NB4 (cell line): ENCODE measurements at regions not wholly inside any gene's neighbourhood (a gene's known extent, or its start where the extent isn't known, plus 50 kb on each side); places are given as distances from the start of the nearest gene placed in this dataset.

Experiments used
- DNase-seq: peaks from one replicate; pipeline ENCODE4 v3.0.0; 2010; ENCODE audit warnings: low read depth
- H3K4me3 ChIP-seq: one replicate; pipeline ENCODE4 v1.5.1; 2011; ENCODE audit warnings: mild to moderate bottlenecking, low read depth, low read length, moderate library complexity
- CTCF ChIP-seq: IDR thresholded peaks from one replicate; pipeline ENCODE4 v1.5.1; 2012; ENCODE audit warnings: low read depth, low read length
- MAX ChIP-seq: IDR thresholded peaks from 2 replicates; pipeline ENCODE4 v1.6.1; 2011; ENCODE audit warnings: low read depth, low read length
- MYC ChIP-seq: IDR thresholded peaks from 2 replicates; pipeline ENCODE4 v1.6.1; 2011; ENCODE audit warnings: low read depth, low read length
- POLR2A ChIP-seq: IDR thresholded peaks from 2 replicates; pipeline ENCODE4 v1.6.1; 2011; ENCODE audit warnings: mild to moderate bottlenecking; ENCODE audit not compliant: insufficient read length; ENCODE audit errors: extremely low read depth

DNA sequence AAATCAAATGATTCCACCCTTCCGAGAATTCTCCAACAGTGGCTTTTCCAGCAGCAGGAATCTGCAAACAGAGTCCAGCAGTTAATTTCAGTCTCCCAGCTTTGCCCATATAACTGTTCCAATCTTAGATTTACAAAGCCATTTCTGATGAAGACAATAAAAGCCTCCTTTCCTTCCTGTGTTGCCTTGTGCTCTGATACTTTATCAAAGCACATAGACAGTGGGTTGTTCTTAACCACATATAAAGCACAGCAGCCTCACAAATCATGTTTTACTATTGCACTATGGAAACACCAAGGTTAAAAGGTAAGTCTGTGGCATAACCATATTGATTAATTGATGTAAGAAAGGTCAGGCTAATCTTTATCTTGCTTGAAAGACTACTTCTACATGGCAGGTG lies 89.8 kb upstream of the MMADHC start:
- no peak for DNase-seq

GRCh38 chr2:149670086-149670485 lies 82.5 kb upstream of the MMADHC start:
- no peak for TF ChIP-seq POLR2A
- TF ChIP-seq MAX = no peak
- TF ChIP-seq CTCF = no peak
- TF ChIP-seq MYC = no peak
- no peak for DNase-seq
- H3K4me3 ChIP-seq = no peak overlapping the region

More for the DNA sequence above, 89.8 kb upstream of the MMADHC start:
- TF ChIP-seq POLR2A = no peak
- no peak for TF ChIP-seq CTCF
- TF ChIP-seq MYC = no peak
- no peak for TF ChIP-seq MAX
- H3K4me3 ChIP-seq = no peak overlapping the region

- DNase-seq = no peak
- H3K4me3 ChIP-seq = no peak overlapping the region
- no peak for TF ChIP-seq MYC
- TF ChIP-seq POLR2A = no peak
- no peak for TF ChIP-seq CTCF
- TF ChIP-seq MAX = no peak
Observed at GRCh38 chr2:149666809-149667320, 79.3 kb upstream of the MMADHC start.

DNA sequence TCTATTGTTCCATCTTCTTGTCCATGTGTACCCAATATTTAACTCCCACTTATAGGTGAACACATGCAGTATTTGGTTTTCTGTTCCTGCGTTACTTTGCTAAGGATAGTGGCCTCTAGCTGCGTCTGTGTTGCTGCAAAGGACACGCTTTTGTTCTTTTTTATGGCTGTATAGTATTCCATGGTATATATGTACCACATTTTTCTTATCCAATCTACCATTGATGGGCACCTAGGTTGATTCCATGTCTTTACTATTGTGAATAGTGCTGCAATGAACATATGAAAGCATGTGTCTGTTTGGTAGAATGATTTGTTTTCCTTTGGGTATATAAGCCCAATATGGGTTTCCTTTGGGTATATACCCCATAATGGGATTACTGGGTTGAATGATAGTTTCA lies 77.3 kb upstream of the MMADHC start:
- no peak for DNase-seq
- TF ChIP-seq MYC = no peak
- no peak for TF ChIP-seq POLR2A
- TF ChIP-seq CTCF = no peak
- TF ChIP-seq MAX = no peak

DNA sequence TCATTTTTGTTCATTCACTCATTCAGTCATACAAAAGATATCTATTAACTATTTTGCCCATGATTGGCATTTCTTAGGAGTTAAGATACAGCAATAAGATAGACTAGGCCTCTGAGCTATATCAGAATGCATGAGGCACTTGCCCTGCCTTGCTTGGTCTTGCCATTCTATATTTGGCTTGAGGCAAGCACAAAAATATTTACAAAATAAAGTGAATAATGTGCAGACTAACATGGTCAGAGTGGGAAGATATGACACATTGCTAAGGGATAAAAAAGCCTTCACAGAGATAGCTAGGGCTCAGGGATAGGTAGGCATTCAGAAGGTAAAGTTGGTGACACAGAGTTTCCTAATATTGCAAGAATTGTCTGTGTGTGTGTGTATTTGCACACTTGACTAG lies 75.0 kb upstream of the MMADHC start:
- DNase-seq = no peak
- H3K4me3 ChIP-seq = no peak overlapping the region
- TF ChIP-seq POLR2A (no peak), MYC (no peak), MAX (no peak), CTCF (no peak)

More for the DNA sequence above, 77.3 kb upstream of the MMADHC start:
- H3K4me3 ChIP-seq = no peak overlapping the region

DNA sequence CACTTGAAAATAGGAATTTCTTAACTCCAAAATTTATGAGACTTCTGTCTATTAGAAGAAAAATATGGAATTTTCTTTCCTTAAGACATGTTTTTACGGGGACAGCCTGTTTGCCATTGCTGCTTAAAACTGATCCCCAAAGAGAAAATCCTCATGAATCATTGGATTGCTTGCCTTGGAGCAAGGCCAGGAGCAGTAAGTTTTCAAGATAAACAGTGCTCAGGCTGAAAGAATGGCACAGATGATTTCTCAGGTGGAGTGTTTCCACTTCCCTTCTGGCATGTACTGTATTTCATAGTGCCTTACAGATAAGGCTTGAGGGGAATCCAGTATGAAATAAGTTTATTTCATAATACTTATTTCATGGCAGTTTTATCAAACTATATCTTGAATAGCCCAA lies 74.3 kb upstream of the MMADHC start:
- TF ChIP-seq MAX = no peak
- TF ChIP-seq POLR2A = no peak
- no peak for TF ChIP-seq CTCF
- no peak for TF ChIP-seq MYC
- H3K4me3 ChIP-seq = no peak overlapping the region
- no peak for DNase-seq
